K562 (cell line): ENCODE measurements at regions not wholly inside any gene's neighbourhood (a gene's known extent, or its start where the extent isn't known, plus 50 kb on each side); places are given as distances from the start of the nearest gene placed in this dataset.

Source experiments
- ATAC-seq: fragments of 200-7000 bp; cut with Tn5 transposase; 3 replicates; pipeline ENCODE4 v1.9.1; 2020; ENCODE audit warnings: moderate library complexity
- BruUV-seq: library from RNA; stranded (reverse); fragments of 400-500 nt; replicated peaks from 2 replicates; lab custom pipeline; 2021; lab: Mats Ljungman, UMichigan
- CTCF ChIA-PET: fragments of 300-600 bp; formaldehyde crosslinking; extraction: SDS; loops from one replicate; lab custom pipeline; 2021; ENCODE audit warnings: low intra/inter-chr PET ratio; lab: Yijun Ruan, JAX
- POLR2A ChIA-PET: fragments of 300-600, 350-650 bp; sonication (Branson Sonifier 250); formaldehyde crosslinking; extraction: SDS; loops from one replicate; lab custom pipeline; 2021; ENCODE audit warnings: antibody characterized with exemption, inconsistent platforms; lab: Yijun Ruan, JAX
- DNase-seq, 4 experiments: peaks; one replicate each; pipeline versions ENCODE4 v3.0.0 to v3.0.0-alpha.2; 2011 to 2018; ENCODE audit warnings: low spot score in 3 of 4, mixed read lengths in 3 of 4; ENCODE audit errors: extremely low read depth in 1 of 4
- FAIRE-seq: peaks from 2 replicates; lab custom pipeline; 2011; peaks lifted over from hg19 to GRCh38; lab: Jason Lieb, UNC
- H2AFZ ChIP-seq: 2 replicates; pipeline ENCODE4 v1.6.0; 2011; ENCODE audit warnings: low read depth, low read length, control low read depth, inconsistent platforms
- H3K27ac ChIP-seq: fragments of 200-600 bp; 3 replicates; pipeline ENCODE4 v1.8.0; 2011; ENCODE audit warnings: low read depth, mild to moderate bottlenecking, control low read depth, inconsistent platforms, low read length, moderate library complexity, mixed read lengths; ENCODE audit errors: extremely low read depth
- H3K27me3 ChIP-seq, 2 experiments: fragments of 300-600 bp in 1 of 2; 2 replicates in 1 of 2; 3 replicates in 1 of 2; pipeline versions ENCODE4 v1.6.0 to v1.8.0; 2011; ENCODE audit warnings: inconsistent platforms in 2 of 2, low read length in 2 of 2, mild to moderate bottlenecking in 1 of 2, mixed read lengths in 1 of 2, moderate library complexity in 1 of 2; ENCODE audit not compliant: control insufficient read depth in 2 of 2, insufficient read depth in 2 of 2
- H3K36me3 ChIP-seq: fragments of 300-600 bp; 3 replicates; pipeline ENCODE4 v1.8.0; 2011; ENCODE audit warnings: mild to moderate bottlenecking, low read length, inconsistent platforms; ENCODE audit not compliant: control insufficient read depth, insufficient read depth
- H3K4me1 ChIP-seq, 2 experiments: fragments of 200-600 bp in 1 of 2; replicated peaks in 1 of 2; 2 replicates in 1 of 2; 3 replicates in 1 of 2; pipeline versions ENCODE4 v1.5.1 to v1.8.0; 2011; ENCODE audit warnings: inconsistent platforms in 2 of 2, low read length in 2 of 2, mild to moderate bottlenecking in 1 of 2, mixed read lengths in 1 of 2, moderate library complexity in 1 of 2; ENCODE audit not compliant: control insufficient read depth in 2 of 2, insufficient read depth in 2 of 2
- H3K4me2 ChIP-seq: 2 replicates; pipeline ENCODE4 v1.6.1; 2011; ENCODE audit warnings: low read length, control low read depth, inconsistent platforms, mixed read lengths; ENCODE audit not compliant: insufficient read depth
- H3K4me3 ChIP-seq: fragments of 200-600 bp; sonication (generic), shearing (Covaris generic); 2 replicates; pipeline ENCODE4 v1.5.1; 2016; ENCODE audit warnings: control low read depth, inconsistent platforms
- H3K79me2 ChIP-seq: fragments of 200-600 bp; 3 replicates; pipeline ENCODE4 v1.8.0; 2011; ENCODE audit warnings: low read length, inconsistent platforms; ENCODE audit not compliant: control insufficient read depth, insufficient read depth
- H3K9ac ChIP-seq, 2 experiments: 2 replicates each; pipeline versions ENCODE4 v1.6.0 to v1.6.1; 2011; ENCODE audit warnings: low read depth in 2 of 2, low read length in 2 of 2, control low read depth in 1 of 2, inconsistent platforms in 1 of 2, mild to moderate bottlenecking in 1 of 2, mixed read lengths in 1 of 2; ENCODE audit not compliant: insufficient read depth in 1 of 2
- H3K9me1 ChIP-seq: one replicate; pipeline ENCODE4 v1.6.0; 2011; ENCODE audit warnings: inconsistent platforms, mild to moderate bottlenecking, low read length, moderate library complexity; ENCODE audit not compliant: control insufficient read depth, insufficient read depth
- H3K9me3 ChIP-seq: replicated peaks from 2 replicates; pipeline ENCODE4 v1.5.1; 2011; ENCODE audit warnings: low read depth, low read length, inconsistent platforms; ENCODE audit not compliant: control insufficient read depth, insufficient read depth
- H4K20me1 ChIP-seq: replicated peaks from 2 replicates; pipeline ENCODE4 v1.6.1; 2011; ENCODE audit warnings: low read length, inconsistent platforms, mixed read lengths; ENCODE audit not compliant: control insufficient read depth, insufficient read depth
- ATF3 ChIP-seq, 2 experiments: fragments of 450-650 bp in 1 of 2; sonication (generic) in 1 of 2; formaldehyde crosslinking in 1 of 2; IDR thresholded peaks in 1 of 2; conservative IDR thresholded peaks in 1 of 2; 2 replicates each; pipeline versions ENCODE4 v1.6.1 to v1.8.1; 2016 to 2023; ENCODE audit warnings: mild to moderate bottlenecking in 2 of 2, moderate library complexity in 2 of 2, inconsistent platforms in 1 of 2, missing genetic modification reagents in 1 of 2
- CAMTA2 ChIP-seq: fragments of 250-450 bp; sonication (Bioruptor Pico); conservative IDR thresholded peaks from 2 replicates; pipeline ENCODE4 v1.5.1; 2022
- EWSR1 ChIP-seq: fragments of 450-650 bp; IDR thresholded peaks from 2 replicates; pipeline ENCODE4 v1.6.1; 2018; ENCODE audit warnings: borderline replicate concordance, mild to moderate bottlenecking, low read depth, moderate library complexity; ENCODE audit not compliant: partially characterized antibody
- HES1 ChIP-seq: fragments of 450-650 bp; IDR thresholded peaks from 2 replicates; pipeline ENCODE4 v1.6.1; 2016; ENCODE audit warnings: low read depth, mild to moderate bottlenecking, moderate library complexity
- ILK ChIP-seq: fragments of 450-650 bp; IDR thresholded peaks from 2 replicates; pipeline ENCODE4 v1.6.1; 2016; ENCODE audit warnings: missing genetic modification characterization, low read depth, mild to moderate bottlenecking, missing compliant biosample characterization, moderate library complexity, borderline replicate concordance
- TRIM28 ChIP-seq: fragments of 450-650 bp; IDR thresholded peaks from 2 replicates; pipeline ENCODE4 v1.6.1; 2017
- ZNF175 ChIP-seq: fragments of 200-800 bp; sonication (Bioruptor generic); IDR thresholded peaks from 2 replicates; pipeline ENCODE4 v1.6.1; 2016; ENCODE audit warnings: low read depth, mild to moderate bottlenecking, missing genetic modification characterization, missing compliant biosample characterization
- ZNF224 ChIP-seq: sonication (generic); formaldehyde crosslinking; IDR thresholded peaks from 2 replicates; pipeline ENCODE4 v1.8.0; 2022; ENCODE audit warnings: mild to moderate bottlenecking, missing genetic modification reagents
- ZNF551 ChIP-seq: fragments of 250-450 bp; sonication (Bioruptor Pico); IDR thresholded peaks from 2 replicates; pipeline ENCODE4 v1.5.0; 2021; ENCODE audit warnings: mild to moderate bottlenecking, moderate library complexity
- ZNF717 ChIP-seq: fragments of 250-450 bp; sonication (Bioruptor Pico); IDR thresholded peaks from 2 replicates; pipeline ENCODE4 v1.5.0; 2021
- WGBS: fragments of 100-300 bp; shearing (Covaris generic); methylation state at CpG from one replicate; pipeline ENCODE4 v1.1.6; 2016; ENCODE audit warnings: low coverage, mixed read lengths; ENCODE audit not compliant: insufficient coverage; ENCODE audit errors: missing lambda C conversion rate; 5-methylcytosine and 5-hydroxymethylcytosine counted together
- in situ Hi-C: fragments of 300-500 bp; cut with MboI; formaldehyde crosslinking; loops from 4 replicates; pipeline ENCODE4 v1.15.0; 2018; ENCODE audit warnings: inconsistent platforms, mixed read lengths
- intact Hi-C: fragments of 100-400 bp; cut with micrococcal nuclease; formaldehyde crosslinking; loops from 2 replicates; pipeline ENCODE4 v1.14.2; 2022

GRCh38 chr21:35326677-35327076 lies 277.6 kb upstream of the RUNX1 start:
- no peaks in the 10 kb centered on the region for H4K20me1 ChIP-seq
- H3K9me3 ChIP-seq = no peaks in the 10 kb centered on the region
- WGBS = 35% methylated on average over 2 of the region's 2 CpGs
- no peaks in the 10 kb centered on the region for H3K27me3 ChIP-seq
- in situ Hi-C loops (no loop called here), intact Hi-C loops (no loop called here)
- peaks cover 0 to 12% of the 10 kb centered on the region in 2 experiments; a peak in 2 of 5 replicates for H3K4me1 ChIP-seq
- H3K9ac ChIP-seq = no peak overlapping the region
- POLR2A ChIA-PET = interaction anchor here (0.8 to 2.9 kb wide), 2 partner anchors 10 to 177 kb away, joined by 3 to 9 read pairs; no protein-coding TSS in a partner anchor
- ATAC-seq (no peak), DNase-seq (no peak), FAIRE-seq (no peak)
- no peak overlapping the region for H3K4me3 ChIP-seq
- no peaks in the 10 kb centered on the region for H3K36me3 ChIP-seq
- H2AFZ ChIP-seq = no peak overlapping the region
- TF ChIP-seq ATF3 (IDR thresholded peaks at IDR 0.05) = no peak
- TF ChIP-seq ATF3 (CRISPR knock-in tag; conservative IDR thresholded peaks at IDR 0.05) = no peak
- no peak for TF ChIP-seq CAMTA2 (CRISPR knock-in tag)
- no peak for TF ChIP-seq ILK (tag)
- no peak for TF ChIP-seq ZNF717 (CRISPR knock-in tag)
- TF ChIP-seq EWSR1 = no peak
- TF ChIP-seq ZNF551 = no peak
- TF ChIP-seq TRIM28 = no peak
- TF ChIP-seq ZNF175 (CRISPR knock-in tag) = no peak
- no peak for TF ChIP-seq HES1
- TF ChIP-seq ZNF224 (CRISPR knock-in tag) = no peak
- H3K27ac ChIP-seq = no peak overlapping the region
- H3K9me1 ChIP-seq = no peaks in the 10 kb centered on the region
- H3K4me2 ChIP-seq = no peak overlapping the region
- CTCF ChIA-PET = no interaction called here
- H3K79me2 ChIP-seq = no peaks in the 10 kb centered on the region
- BruUV-seq = no TSS peak
